ENCODE measurements at regions not wholly inside any gene's neighbourhood (a gene's known extent, or its start where the extent isn't known, plus 50 kb on each side); places are given as distances from the start of the nearest gene placed in this dataset.

GRCh38 chr5:96609369-96609768 is 52.8 kb upstream of the CAST start:
- ATAC-seq (no peak), DNase-seq (ENCODE audit: low read depth, low spot score) (no peak)
- CTCF ChIA-PET, result no interaction called here
- Histone ChIP-seq H3K4me3 (replicated peaks in 1 of 2; ENCODE audit: low read depth in 1 of 2, low read length in 2 of 2) (no peak overlapping the region), H3K9me3 (ENCODE audit: control insufficient read depth in 1 of 2, insufficient read depth in 1 of 2, low read depth in 1 of 2, low read length in 2 of 2) (no peaks in the 10 kb centered on the region), H3K79me2 (ENCODE audit: insufficient read depth, low read length) (no peaks in the 10 kb centered on the region), H2AFZ (ENCODE audit: low read depth, low read length, poor library complexity, severe bottlenecking) (no peak overlapping the region), H3K9me2 (ENCODE audit: insufficient read depth) (no peaks in the 10 kb centered on the region), H3K27me3 (ENCODE audit: insufficient read depth, low read length) (no peaks in the 10 kb centered on the region), H3K36me3 (ENCODE audit: control insufficient read depth in 1 of 2, insufficient read depth in 2 of 2, low read length in 2 of 2) (no peaks in the 10 kb centered on the region), H3K27ac (ENCODE audit: low read depth, low read length) (no peak overlapping the region), H4K20me1 (ENCODE audit: insufficient read depth) (no peaks in the 10 kb centered on the region), H3K4me2 (ENCODE audit: low read length) (no peak overlapping the region), H3K4me1 (ENCODE audit: control insufficient read depth in 1 of 2, insufficient read depth in 2 of 2, low read length in 2 of 2) (peaks cover 0 to 3% of the 10 kb centered on the region in 2 experiments; a peak in 2 of 4 replicates), H3K9ac (ENCODE audit: low read length) (no peak overlapping the region)
- POLR2A ChIA-PET, result no interaction called here
- intact Hi-C loops (cut with micrococcal nuclease), result no loop called here
- no TSS peak for BruUV-seq (replicated peaks)
- RAD21 ChIA-PET (ENCODE audit: low non-redundant PET in 1 of 2, low total read pairs in 2 of 2, uncharacterized antibody in 2 of 2, unreplicated experiment in 2 of 2), result no interaction called here
- TF ChIP-seq CBX3 (IDR thresholded peaks at IDR 0.05; ENCODE audit: low read depth) (no peak), ZNF274 (IDR thresholded peaks at IDR 0.05; ENCODE audit: low read depth, low read length) (no peak), MAX (IDR thresholded peaks at IDR 0.05) (no peak), EGR1 (IDR thresholded peaks at IDR 0.05; ENCODE audit: low read depth) (no peak), POLR2AphosphoS5 (IDR thresholded peaks at IDR 0.05; ENCODE audit: low read depth, low read length) (no peak), POLR2A (IDR thresholded peaks at IDR 0.05; ENCODE audit: borderline replicate concordance, extremely low read depth, insufficient read depth, insufficient read length) (no peak), JUND (IDR thresholded peaks at IDR 0.05) (no peak)

- no peaks in the 10 kb centered on the region for H4K20me1 ChIP-seq (ENCODE audit: insufficient read depth)
- no peaks in the 10 kb centered on the region for H3K36me3 ChIP-seq (ENCODE audit: control insufficient read depth in 1 of 2, insufficient read depth in 2 of 2, low read length in 2 of 2)
- no peaks in the 10 kb centered on the region for H3K9me3 ChIP-seq (ENCODE audit: control insufficient read depth in 1 of 2, insufficient read depth in 1 of 2, low read depth in 1 of 2, low read length in 2 of 2)
- no peak overlapping the region for H3K4me2 ChIP-seq (ENCODE audit: low read length)
- H3K9ac ChIP-seq (ENCODE audit: low read length), result no peak overlapping the region
- BruUV-seq (replicated peaks), result no TSS peak
- intact Hi-C loops (cut with micrococcal nuclease), result no loop called here
- H2AFZ ChIP-seq (ENCODE audit: low read depth, low read length, poor library complexity, severe bottlenecking), result no peak overlapping the region
- peaks cover 2 to 8% of the 10 kb centered on the region in 2 experiments; a peak in 2 of 4 replicates for H3K4me1 ChIP-seq (ENCODE audit: control insufficient read depth in 1 of 2, insufficient read depth in 2 of 2, low read length in 2 of 2)
- ChIA-PET RAD21 (ENCODE audit: low non-redundant PET in 1 of 2, low total read pairs in 2 of 2, uncharacterized antibody in 2 of 2, unreplicated experiment in 2 of 2) (no interaction called here), POLR2A (no interaction called here), CTCF (no interaction called here)
- no peaks in the 10 kb centered on the region for H3K9me2 ChIP-seq (ENCODE audit: insufficient read depth)
- ATAC-seq, result no peak
- no peaks in the 10 kb centered on the region for H3K79me2 ChIP-seq (ENCODE audit: insufficient read depth, low read length)
- no peak for DNase-seq (ENCODE audit: low read depth, low spot score)
- no peak overlapping the region for H3K4me3 ChIP-seq (replicated peaks in 1 of 2; ENCODE audit: low read depth in 1 of 2, low read length in 2 of 2)
- no peaks in the 10 kb centered on the region for H3K27me3 ChIP-seq (ENCODE audit: insufficient read depth, low read length)
- H3K27ac ChIP-seq (ENCODE audit: low read depth, low read length), result no peak overlapping the region
- no peak for TF ChIP-seq FOSL1 (IDR thresholded peaks at IDR 0.05; ENCODE audit: low read depth)
- no peak for TF ChIP-seq MAX (IDR thresholded peaks at IDR 0.05)
- TF ChIP-seq REST (IDR thresholded peaks at IDR 0.05; ENCODE audit: low read depth), result no peak
- no peak for TF ChIP-seq ZBTB33 (IDR thresholded peaks at IDR 0.05; ENCODE audit: extremely low read depth, insufficient replicate concordance, low read length)
- TF ChIP-seq TCF7L2 (IDR thresholded peaks at IDR 0.05; ENCODE audit: borderline replicate concordance, extremely low read depth, insufficient read depth, insufficient read length), result no peak
- no peak for TF ChIP-seq RAD21 (IDR thresholded peaks at IDR 0.05; ENCODE audit: low read depth)
- no peak for TF ChIP-seq ZNF274 (IDR thresholded peaks at IDR 0.05; ENCODE audit: low read depth, low read length)
- no peak for TF ChIP-seq CEBPB (IDR thresholded peaks at IDR 0.05; ENCODE audit: low read depth)
- no peak for TF ChIP-seq YY1 (IDR thresholded peaks at IDR 0.05; ENCODE audit: extremely low read depth, insufficient replicate concordance, low read depth, low read length)
- no peak for TF ChIP-seq POLR2A (IDR thresholded peaks at IDR 0.05; ENCODE audit: borderline replicate concordance, extremely low read depth, insufficient read depth, insufficient read length)
- TF ChIP-seq ZFX (IDR thresholded peaks at IDR 0.05), result no peak
- no peak for TF ChIP-seq SP1 (IDR thresholded peaks at IDR 0.05; ENCODE audit: low read depth)
Observed at GRCh38 chr5:96610747-96611146, 51.4 kb upstream of the CAST start.

Data from HCT116 (cell line).